G401.6 (cell line): ENCODE measurements at regions not wholly inside any gene's neighbourhood (a gene's known extent, or its start where the extent isn't known, plus 50 kb on each side); places are given as distances from the start of the nearest gene placed in this dataset.
A peak's percentile ranks its signal among the peaks of the same experiment; 100 is the strongest.

ENCODE experiments used
- FAIRE-seq: peaks from 2 replicates; lab custom pipeline; 2012; peaks lifted over from hg19 to GRCh38; lab: Jason Lieb, UNC

- no peak for FAIRE-seq
Measured at GRCh38 chr7:19442016-19442785, 266.6 kb downstream of the POLR1F start.

DNA sequence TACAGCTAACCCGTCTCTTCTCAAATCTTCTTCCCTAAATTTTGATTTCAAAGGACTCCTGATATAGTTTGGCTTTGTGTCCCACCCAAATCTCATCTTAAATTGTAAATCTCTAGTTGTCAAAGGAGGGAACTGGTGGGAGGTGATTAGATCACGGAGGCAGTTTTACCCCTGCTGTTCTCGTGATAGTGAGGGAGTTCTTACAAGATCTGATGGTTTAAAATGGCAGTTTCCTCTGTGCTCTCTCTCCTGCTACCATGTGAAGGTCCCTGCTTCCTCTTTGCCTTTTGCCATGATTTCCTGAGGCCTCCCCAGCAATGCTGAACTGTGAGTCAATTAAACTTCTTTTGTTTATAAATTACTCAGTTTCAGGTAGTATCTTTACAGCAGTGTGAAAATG lies 269.3 kb downstream of the POLR1F start:
- no peak for FAIRE-seq

DNA sequence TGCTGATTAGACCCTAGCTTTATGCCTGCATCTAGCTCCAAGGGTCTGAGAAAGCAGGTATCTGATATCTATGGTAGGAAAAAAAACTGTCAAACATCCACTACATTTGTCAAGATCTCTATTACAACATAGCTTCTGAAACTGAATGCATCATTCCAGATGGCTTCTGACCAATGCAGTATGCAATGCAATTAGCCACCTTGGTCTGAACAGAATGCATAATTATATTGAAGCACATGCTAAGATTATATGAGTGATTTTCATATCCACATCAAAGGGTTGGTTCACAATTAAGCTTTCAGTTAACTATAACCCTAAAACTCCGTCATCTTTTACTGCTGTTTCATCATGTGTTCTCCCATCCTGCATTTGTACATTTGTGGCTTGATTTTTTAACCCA lies 271.4 kb downstream of the POLR1F start:
- FAIRE-seq = no peak

- no peak for FAIRE-seq
Measured at GRCh38 chr7:19427944-19428343, 280.9 kb downstream of the POLR1F start.

- FAIRE-seq = no peak
Measured at GRCh38 chr7:19421861-19422260, 276.6 kb upstream of the FERD3L start.

DNA sequence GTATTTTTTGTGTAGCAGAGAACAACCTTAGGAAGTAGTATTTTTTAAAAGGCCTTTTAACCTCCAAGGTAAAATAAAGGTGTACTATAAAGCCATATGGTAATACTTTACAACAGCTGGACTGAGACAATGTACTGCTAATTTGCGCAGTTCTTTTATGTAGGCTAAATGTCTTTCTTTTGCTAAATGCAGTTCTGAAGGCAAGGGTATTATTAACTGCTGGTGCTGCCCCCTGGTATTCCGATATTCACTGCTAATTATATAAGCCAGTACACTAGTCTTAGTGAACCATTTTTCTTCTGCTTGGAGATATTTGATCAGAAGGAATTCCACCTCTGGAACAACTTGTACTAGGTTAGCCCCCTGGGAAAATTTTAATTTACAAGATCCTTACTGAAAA lies 272.0 kb upstream of the FERD3L start:
- FAIRE-seq = no peak

- no peak for FAIRE-seq
Measured at GRCh38 chr7:19415123-19415522, 269.9 kb upstream of the FERD3L start.

GRCh38 chr7:19413443-19413965 lies 268.3 kb upstream of the FERD3L start:
- no peak for FAIRE-seq

GRCh38 chr7:19410691-19411090 lies 265.5 kb upstream of the FERD3L start:
- no peak for FAIRE-seq

DNA sequence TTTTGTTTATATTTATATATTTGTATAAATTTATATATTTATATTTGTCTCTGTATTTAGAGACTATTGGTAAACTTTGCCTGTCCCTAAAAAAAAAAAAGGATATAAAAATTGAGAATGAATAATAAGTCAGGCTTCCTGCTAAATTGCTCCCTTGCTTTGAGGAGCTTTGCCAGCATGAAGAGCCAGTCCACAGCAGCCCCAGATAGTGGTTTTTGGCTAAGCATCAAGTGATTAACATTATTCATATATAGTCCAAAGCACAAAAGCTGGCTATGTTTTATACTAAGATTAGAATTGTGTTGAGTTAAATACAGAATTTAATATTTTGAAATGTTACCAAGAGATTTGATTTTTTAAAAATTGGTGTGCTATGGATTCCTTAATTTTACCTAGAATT lies 264.9 kb upstream of the FERD3L start:
- no peak for FAIRE-seq

DNA sequence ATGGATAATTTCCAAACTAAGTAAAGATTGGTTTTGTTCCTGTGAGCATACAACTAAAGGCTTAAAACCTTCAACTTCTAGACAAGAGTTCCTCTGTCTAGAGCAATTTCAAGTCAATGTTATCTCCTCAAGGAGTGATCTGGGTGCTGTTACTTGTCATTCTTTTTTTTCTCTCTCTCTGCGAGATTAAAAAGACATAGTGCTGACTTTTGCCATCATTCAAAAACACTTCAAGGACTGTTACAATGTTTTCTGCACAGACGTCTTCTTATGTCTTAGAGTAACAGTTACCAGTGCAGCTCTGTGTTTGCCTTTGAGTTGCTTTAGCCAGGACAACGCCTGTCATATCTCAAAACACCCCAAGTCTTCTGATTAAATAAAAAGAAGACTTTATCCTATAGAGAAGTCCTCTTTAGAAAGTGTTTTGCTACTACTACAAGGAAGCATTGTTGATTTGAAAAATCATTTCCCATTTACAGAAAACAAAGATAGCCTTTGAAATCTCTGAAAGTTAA lies 263.5 kb upstream of the FERD3L start:
- no peak for FAIRE-seq

DNA sequence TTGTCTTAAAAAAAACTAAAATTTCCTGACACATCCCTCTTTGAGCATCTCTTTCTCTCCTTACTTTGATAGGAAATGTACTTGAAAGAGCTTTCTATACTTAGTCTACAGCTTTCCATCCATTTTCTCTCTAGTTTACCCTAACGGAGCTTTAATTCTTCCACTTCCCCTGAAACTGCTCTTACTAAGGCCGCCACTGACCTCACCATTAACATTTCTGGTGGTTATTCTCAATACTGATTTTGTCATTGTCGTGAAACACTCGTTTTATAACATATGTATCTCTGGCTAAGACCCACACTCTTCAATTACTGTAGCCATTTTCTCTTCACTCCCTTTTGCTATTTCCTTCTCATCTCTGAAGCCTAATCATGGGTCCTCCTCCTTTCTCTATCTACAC lies 262.0 kb upstream of the FERD3L start:
- no peak for FAIRE-seq

DNA sequence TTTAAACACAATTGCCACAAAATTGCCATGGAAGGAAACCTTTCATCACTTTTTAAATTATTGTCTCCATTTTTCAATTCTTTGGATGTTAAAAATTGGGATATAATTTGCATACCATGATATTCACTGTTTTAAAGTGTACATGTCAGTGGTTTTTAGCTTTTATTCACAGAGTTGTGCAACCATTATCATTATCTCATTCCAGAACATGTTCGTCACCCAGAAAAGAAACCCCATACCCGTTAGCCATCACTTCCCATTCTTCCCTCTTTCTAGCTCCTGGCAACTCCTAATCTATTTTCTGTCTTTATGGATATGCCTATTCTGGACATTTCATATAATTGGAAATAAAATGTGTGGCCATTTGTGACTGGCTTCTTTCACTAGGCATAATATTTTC lies 260.3 kb upstream of the FERD3L start:
- no peak for FAIRE-seq

DNA sequence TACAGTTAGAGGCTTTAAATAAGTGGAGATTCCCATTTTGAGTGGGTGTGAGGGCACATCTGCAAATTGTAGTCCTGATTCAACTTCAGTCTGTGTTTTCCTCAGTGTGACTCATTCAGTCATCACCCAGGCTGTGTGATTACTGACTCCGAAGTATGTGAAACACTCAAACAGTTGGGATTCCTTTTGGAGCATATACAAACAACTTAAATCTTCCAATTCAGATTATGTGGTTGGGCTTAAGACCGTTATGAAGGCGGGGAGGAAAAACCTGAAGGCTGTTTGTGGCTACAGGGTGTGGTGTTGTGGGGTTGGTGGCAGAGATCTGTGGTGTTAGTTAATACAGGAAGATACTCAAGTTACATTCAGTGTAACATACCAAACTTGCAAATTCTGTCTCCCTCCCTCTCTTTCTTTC lies 259.7 kb upstream of the FERD3L start:
- FAIRE-seq = no peak

DNA sequence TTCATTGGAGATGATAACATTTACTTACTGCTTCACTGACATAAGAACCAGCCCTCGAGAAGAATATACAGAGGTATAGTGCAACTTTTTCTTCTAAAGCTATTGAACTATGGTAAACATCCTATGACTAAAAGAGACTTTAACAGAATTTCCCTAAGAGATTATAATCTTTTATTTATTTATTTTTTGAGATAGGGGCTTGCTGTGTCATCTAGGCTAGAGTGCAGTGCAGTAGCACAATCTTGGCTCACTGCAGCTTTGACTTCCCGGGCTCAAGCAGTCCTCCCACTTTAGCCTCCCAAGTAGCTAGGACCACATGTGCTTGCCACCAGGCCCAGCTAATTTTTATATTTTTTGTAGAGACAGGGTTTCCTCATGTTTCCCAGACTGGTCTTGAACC lies 258.5 kb upstream of the FERD3L start:
- FAIRE-seq = no peak

- FAIRE-seq = no peak
Measured at GRCh38 chr7:19401461-19401860, 256.2 kb upstream of the FERD3L start.

DNA sequence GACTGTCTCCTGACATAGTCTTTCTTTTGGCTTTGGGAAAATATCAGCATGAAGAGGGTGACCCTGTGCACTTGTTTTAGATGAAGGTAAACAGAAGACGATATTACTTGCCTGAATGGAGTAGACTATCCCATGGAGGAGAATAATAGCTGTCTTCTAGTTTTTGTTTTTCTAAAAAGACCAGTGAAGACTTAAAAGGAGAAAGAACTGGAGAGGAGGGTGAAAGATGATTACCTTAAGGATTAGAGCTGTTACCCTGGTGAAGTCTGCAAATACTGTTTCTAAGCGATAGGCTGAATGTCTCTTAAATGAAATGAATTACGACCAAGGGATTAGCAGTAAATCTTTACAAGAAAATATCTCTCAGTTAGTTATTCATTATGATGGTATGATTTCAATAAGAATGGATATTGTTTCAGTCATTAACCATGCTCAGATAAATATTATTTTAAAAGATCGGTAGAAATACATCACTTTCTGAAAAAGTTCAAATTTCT lies 255.6 kb upstream of the FERD3L start:
- FAIRE-seq = peak; percentile 31

GRCh38 chr7:19397911-19398310 lies 252.7 kb upstream of the FERD3L start:
- FAIRE-seq = no peak

DNA sequence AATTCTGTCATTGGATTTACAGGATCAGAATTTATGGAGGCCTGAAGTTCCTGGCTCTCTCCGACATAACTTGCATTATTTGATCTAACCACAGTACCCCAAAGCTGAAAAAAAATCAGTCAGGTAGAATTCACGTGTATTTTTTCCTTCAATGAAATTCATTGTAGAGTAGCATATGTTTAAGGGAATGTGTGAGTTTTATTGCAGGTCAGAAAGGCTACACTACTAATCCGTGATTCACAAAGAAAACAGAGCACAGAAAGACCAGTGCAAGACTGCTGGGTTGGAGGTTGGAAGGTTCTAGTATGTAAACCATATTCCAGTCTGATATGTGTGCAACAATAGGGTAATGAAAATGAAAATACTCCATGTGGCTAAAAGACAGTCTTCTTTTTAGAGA lies 247.0 kb upstream of the FERD3L start:
- FAIRE-seq = no peak

- FAIRE-seq = no peak
Measured at GRCh38 chr7:19390795-19391194, 245.6 kb upstream of the FERD3L start.

- no peak for FAIRE-seq
Measured at GRCh38 chr7:19381321-19381720, 236.1 kb upstream of the FERD3L start.

GRCh38 chr7:19378345-19378714 lies 233.1 kb upstream of the FERD3L start:
- no peak for FAIRE-seq

DNA sequence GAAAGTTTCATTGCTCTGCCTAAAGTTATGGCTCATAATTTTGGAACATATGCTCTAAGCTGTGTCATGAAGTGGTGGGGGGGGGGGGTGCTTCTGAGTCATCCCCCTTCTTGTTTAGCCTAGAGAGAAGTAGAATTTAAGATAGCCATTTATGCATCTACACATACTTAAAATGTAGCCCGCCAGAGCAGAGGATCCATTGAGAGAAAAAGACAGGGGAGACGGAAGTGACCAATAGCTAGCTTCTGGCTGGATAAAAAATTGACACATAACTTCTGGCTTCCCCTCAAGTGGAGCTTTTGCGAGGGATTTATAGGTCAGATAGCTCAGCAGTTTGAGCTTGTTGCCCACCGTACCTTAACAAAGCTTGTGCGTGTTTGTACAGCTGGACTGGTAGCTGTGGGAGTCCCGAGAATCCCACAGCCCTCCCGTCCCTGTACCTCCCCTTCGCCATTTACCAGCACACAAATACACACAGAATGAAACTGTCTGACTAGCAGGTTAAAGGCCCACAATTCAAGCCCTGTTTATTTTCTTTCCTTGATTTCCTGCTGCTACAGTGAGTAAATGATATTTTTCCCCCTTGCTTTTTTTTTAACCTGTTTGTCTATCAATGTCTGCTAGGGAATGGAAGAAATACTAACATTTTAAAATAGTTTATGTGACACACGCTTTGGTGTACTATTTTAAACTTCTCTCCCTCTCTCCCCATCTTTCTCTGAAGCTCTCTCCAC lies 232.6 kb upstream of the FERD3L start:
- no peak for FAIRE-seq
